ENCODE measurements at regions not wholly inside any gene's neighbourhood (a gene's known extent, or its start where the extent isn't known, plus 50 kb on each side); places are given as distances from the start of the nearest gene placed in this dataset.

- no peak for DNase-seq
Measured at GRCh38 chr5:149441986-149442385, 62.9 kb upstream of the IL17B start.

- DNase-seq = no peak
Measured at GRCh38 chr5:149441194-149441753, 62.2 kb upstream of the IL17B start.

- no peak for DNase-seq
Measured at GRCh38 chr5:149439899-149440542, 60.9 kb upstream of the IL17B start.

GRCh38 chr5:149438711-149439132, 59.6 kb upstream of the IL17B start:
- DNase-seq = no peak

GRCh38 chr5:149438281-149438680, 59.2 kb upstream of the IL17B start:
- DNase-seq = no peak

- peak; percentile 58 for DNase-seq
Measured at GRCh38 chr5:149437391-149438040, 58.4 kb upstream of the IL17B start.

- DNase-seq = no peak
Measured at GRCh38 chr5:149435660-149436059, 56.6 kb upstream of the IL17B start.

GRCh38 chr5:149435015-149435376, 55.9 kb upstream of the IL17B start:
- DNase-seq = no peak

- DNase-seq = peak; percentile 81
Measured at GRCh38 chr5:149434162-149435014, 55.3 kb upstream of the IL17B start.

GRCh38 chr5:149433524-149434131, 54.5 kb upstream of the IL17B start:
- DNase-seq = no peak

GRCh38 chr5:149432911-149433401, 53.9 kb upstream of the IL17B start:
- DNase-seq = no peak

- DNase-seq = no peak
Measured at GRCh38 chr5:149432376-149432775, 53.3 kb upstream of the IL17B start.

GRCh38 chr5:149429839-149430721, 51.0 kb upstream of the IL17B start:
- DNase-seq = peak; percentile 96

Data from OCI-M1 (cell line).